ENCODE measurements at regions not wholly inside any gene's neighbourhood (a gene's known extent, or its start where the extent isn't known, plus 50 kb on each side); places are given as distances from the start of the nearest gene placed in this dataset.

DNA sequence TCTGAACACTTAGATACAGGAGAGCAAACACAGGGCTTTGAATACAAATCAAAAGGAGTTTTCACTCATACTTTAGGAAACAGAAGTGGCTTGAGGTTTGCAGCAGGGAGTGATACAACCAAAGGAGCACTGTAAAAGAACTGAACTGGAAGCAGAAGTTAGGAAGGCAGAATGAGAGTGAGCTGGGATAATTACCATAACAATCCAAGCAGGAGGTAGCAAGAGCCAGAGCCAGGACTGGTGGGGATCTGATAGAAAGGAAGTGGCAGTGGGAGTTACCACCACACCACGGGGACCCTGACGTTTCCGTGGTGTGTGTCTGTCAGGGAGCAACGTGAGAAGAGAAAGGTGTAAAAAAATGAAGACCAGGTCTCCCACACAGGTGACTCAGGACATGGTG, 81.3 kb upstream of the EPB41L3 start:
- TF ChIP-seq, protein P1, sequence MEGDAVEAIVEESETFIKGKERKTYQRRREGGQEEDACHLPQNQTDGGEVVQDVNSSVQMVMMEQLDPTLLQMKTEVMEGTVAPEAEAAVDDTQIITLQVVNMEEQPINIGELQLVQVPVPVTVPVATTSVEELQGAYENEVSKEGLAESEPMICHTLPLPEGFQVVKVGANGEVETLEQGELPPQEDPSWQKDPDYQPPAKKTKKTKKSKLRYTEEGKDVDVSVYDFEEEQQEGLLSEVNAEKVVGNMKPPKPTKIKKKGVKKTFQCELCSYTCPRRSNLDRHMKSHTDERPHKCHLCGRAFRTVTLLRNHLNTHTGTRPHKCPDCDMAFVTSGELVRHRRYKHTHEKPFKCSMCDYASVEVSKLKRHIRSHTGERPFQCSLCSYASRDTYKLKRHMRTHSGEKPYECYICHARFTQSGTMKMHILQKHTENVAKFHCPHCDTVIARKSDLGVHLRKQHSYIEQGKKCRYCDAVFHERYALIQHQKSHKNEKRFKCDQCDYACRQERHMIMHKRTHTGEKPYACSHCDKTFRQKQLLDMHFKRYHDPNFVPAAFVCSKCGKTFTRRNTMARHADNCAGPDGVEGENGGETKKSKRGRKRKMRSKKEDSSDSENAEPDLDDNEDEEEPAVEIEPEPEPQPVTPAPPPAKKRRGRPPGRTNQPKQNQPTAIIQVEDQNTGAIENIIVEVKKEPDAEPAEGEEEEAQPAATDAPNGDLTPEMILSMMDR (IDR thresholded peaks at IDR 0.05), result no peak
- TF ChIP-seq POLR2A (IDR thresholded peaks at IDR 0.05), result no peak
- no peak for TF ChIP-seq EP300 (IDR thresholded peaks at IDR 0.05)

Data from tibial nerve (tissue), 4 donors.